ENCODE measurements at regions not wholly inside any gene's neighbourhood (a gene's known extent, or its start where the extent isn't known, plus 50 kb on each side); places are given as distances from the start of the nearest gene placed in this dataset.

DNA sequence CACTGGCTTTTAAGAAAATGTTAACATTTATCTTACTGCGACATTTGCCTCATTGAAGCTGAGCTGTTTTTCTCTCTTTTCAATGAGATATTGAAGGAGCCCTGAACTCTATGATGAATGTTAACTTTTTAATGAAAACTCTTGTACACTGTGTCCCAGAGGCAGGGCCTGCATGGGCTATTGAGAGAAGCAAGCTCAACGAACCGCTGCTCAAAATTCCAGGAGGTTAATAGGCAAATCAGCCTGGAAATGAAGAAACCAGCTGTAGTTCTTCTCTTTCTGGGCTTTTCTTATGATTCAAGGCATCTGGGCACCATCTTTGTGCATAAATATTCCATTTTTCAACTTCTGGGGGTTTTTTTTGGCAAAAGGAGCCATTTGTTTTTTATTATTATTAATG is 168.4 kb upstream of the NPVF start:
- TF ChIP-seq CTCF (IDR thresholded peaks at IDR 0.05) (no peak), POLR2A (IDR thresholded peaks at IDR 0.05) (no peak)
